Inflammatory macrophage (primary cell): ENCODE measurements at regions not wholly inside any gene's neighbourhood (a gene's known extent, or its start where the extent isn't known, plus 50 kb on each side); places are given as distances from the start of the nearest gene placed in this dataset.
"Not testable (repeated sequence)": the region's sequence is repeated elsewhere in the genome, so short reads cannot be mapped to it uniquely, and the experiment has no call there.

ENCODE experiments used
- DNase-seq, 2 donors: peaks; one replicate each; pipeline ENCODE4 v3.0.0-alpha.2; 2020 to 2022

DNA sequence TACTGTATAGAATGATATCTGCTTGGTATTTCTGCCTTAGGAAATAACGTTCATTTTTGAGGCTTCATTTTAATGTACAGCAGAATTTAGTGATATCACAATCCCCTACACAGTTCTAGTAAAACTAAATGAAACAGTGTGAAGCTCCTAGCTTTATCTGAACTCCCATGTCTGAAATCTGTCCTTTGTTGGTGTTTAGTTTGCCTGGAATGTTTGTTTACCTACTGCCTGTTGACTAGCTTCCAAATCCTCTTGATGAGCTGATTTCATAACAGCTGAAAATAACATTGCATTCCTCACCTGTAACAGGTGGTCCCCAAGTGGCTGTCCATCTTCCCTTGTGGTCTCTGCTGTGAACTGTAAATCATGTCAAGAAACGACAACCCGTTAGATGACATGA lies 629.1 kb downstream of the TTLL7 start:
- DNase-seq = not testable (repeated sequence)

DNA sequence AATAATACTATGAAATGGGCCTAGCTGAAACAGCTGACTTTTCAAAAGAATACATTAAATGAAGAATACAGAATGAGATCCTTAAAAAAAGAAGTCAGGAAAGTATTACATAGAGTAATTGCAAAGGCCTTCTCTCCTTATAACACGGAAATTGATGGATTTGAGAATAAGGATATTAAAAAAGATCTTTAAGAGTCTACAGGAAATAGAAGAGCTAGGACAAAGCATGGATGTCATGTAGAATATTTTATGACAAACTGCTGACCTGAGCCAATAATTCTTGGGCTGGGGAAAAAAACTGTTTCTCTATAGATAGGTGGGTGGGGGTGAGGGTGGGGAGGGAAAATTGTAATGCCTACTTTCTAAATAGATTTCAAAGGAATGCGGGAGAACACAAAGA lies 633.6 kb downstream of the TTLL7 start:
- not testable (repeated sequence) for DNase-seq

DNA sequence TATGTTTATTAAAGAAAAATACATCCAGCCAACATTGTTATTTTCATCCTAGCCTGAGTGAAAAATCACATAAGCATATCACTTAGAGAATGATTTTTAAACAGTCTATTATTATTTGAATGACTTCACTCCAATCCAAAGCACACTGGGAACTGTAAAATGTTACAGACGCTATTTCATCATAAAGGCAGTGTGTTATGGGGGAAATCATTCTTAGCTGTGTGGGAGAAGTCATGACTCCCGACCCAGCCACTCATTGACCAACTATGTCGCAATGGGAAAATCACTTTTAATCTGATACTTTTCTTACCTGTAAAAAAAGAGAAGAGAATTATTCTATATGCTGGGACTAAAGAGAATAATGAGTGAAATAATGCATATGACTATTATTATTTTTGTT lies 653.6 kb downstream of the TTLL7 start:
- not testable (repeated sequence) for DNase-seq

DNA sequence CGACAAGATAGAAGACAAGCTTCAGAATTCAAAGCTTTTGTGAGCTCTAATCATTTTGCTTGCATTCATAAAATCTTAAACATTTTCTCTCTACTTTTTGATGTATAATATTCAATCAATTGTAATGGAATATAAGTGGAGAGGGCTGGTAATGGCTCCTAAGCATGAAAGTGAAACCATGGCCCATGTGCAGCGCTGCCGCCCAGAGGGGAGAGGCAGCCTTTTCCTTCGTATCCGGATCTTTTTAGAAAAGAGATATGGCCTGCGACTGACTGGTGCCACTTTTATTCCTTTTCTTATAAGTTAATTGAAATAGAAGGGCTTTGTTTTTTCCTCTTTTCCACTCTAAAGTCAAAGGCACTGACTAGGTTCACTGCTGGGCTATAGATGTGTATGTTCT lies 655.2 kb downstream of the TTLL7 start:
- not testable (repeated sequence) for DNase-seq

DNA sequence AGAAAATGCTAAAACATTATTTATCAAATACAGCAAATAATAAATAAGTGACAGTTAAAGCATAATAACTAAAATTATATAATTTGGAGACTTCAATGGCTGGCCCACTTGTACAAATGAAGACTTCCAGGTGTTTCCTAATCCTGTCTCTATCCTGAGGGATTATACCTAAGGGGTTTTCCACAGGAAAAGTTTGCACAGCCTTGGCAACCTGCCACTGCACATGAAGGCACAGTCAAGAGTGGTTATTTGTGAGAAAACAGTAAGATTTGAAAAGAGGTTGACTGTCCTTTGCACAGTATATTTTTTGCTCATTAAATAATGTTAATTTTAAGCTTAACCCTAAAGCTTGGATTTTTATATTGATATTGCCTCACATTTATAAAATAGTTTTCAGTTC lies 655.9 kb downstream of the TTLL7 start:
- DNase-seq = not testable (repeated sequence)

DNA sequence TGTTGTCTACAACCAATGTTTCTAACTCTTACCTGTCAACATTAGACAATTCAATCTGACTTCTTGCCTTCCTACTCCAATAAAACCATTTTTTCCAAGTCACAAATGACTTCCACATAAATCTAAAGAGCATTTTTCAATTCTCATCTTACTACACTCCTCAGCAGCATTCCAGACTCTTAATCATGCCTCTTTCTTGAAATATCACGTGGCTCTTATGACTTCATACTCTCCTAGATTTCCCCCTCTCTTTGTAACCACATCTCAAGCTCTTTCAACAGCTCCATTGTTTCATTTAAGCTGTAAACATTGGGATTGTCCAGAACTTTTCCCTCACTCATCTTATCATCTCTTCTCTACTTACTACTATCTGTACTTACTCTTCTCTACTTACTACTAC lies 666.6 kb downstream of the TTLL7 start:
- not testable (repeated sequence) for DNase-seq

DNA sequence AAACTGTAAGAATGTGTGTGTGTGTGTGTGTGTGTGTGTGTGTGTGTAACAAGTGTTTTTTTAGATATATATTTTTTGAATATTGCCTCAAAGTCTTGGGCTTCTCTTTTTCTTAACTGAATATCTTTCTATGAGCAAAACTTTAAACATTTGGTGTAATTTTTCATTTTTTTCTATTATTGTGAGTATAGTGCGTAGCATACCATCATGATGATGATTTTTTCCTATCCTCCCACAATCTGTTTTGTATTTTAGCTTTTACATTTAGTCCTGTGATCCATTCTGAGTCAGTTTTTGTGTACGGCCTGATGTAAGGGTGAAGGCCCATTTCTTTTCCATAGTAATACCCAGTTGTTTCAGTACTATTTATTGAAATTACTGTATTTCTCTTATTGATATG lies 680.6 kb downstream of the TTLL7 start:
- no peak for DNase-seq

DNA sequence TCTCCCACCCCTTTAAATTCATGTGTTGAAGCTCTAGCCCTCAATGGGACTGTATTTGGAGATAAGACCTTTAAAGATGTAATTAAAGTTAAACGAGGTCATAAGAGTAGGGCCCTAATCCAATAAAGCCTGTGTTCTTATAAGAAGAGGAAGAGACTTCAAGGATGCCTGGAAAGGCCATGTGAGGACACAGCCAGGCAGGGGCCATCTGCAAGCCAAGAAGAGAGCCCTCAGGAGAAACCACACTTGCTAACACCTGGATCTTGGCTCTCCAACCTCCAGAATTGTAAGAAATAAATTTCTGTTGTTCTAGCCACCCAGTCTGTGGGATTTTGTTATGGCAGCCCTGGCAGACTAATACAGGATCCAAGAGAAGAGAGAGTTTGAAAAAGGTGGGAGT lies 683.5 kb downstream of the TTLL7 start:
- DNase-seq = not testable (repeated sequence)

DNA sequence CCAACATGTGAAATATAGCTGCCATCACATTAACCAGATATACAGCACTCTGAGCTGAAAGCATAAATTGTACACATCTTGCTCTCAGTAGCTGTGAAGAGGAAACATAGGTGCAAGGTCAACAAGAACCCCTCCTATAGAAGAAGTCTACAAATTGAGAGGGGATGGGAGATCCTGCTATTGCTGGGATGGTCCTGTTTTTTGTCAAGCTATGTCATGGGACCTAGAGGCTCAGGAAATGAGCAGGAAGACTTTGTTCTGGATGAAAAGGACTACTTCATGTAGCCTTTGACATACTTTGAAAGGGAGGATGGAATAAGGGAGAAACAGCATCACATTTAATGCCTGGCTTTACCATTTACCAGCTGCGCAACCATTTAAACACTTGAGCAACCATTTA lies 688.8 kb downstream of the TTLL7 start:
- not testable (repeated sequence) for DNase-seq

DNA sequence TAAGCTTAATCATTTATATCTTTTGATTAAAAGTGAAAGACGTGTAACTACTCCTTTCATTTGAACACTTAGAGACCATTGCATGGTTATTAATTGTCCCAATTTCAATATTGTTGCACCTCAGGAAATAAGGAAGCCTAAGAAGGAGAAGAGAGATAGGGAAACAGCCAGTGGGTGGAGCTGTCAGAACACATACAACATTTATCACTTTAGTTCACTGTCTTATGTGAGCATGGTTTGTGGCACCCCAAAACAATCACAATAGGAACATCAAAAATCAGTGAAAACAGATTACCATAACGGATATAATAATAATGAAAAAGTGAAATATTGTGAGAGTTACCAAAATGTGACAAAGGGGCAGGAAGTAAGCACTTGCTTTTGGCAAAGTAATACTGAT lies 689.9 kb downstream of the TTLL7 start:
- DNase-seq = not testable (repeated sequence)

DNA sequence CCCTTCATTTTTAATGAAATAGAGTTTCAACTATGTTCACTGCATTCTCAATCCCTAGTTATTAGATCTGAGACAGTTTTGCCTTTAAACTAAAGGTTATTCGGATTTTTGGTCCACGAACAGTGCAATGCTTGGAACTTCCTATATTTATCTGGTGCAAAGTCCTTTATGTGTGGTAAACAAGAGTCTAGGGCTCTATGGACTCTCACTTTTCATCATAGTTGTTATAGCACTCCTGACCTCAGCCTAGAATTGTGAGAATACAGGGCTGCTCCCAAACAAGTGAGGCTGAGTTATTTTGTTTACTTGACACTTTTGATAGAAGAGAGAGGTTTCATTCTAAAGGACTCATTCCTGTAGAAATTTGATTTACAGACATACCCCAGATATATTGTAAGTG lies 692.1 kb downstream of the TTLL7 start:
- not testable (repeated sequence) for DNase-seq

DNA sequence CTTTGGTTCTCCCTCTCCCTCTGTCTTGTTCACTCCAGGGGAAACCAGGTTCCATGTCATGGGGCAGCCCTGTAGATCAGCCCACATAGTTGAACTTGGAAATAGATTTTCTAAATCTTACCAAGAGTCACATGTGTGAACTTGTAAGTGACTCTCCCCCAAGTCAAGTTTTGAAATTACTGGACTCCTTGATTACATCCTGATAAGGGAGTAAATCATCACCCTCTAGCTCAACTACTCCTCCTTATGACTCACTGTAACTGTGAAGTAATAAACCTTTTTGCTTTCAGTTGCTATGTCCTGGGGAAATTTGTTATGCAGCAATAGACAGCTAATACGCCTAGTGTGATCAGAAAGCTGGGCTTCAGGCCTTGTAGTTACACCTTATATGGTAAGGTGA lies 703.3 kb downstream of the TTLL7 start:
- DNase-seq = not testable (repeated sequence)

DNA sequence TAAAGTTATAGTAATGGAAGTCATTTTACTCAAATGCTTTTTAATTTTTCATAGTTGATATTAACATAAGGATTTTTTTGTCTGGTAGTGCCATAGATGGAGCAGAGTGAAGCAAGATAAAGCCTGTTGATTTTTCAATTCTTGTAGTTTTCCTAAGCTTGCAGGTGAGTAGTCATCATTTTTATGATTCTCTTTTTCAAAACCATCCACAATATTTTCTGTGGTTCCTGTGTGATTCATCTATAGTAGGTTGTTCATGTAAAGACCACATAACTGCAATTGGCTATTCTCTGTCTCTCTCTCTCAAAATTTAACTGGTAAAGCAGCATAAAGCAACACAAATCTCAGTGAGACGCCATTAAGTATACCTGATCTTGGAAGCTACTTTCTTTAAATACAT lies 711.5 kb downstream of the TTLL7 start:
- not testable (repeated sequence) for DNase-seq

DNA sequence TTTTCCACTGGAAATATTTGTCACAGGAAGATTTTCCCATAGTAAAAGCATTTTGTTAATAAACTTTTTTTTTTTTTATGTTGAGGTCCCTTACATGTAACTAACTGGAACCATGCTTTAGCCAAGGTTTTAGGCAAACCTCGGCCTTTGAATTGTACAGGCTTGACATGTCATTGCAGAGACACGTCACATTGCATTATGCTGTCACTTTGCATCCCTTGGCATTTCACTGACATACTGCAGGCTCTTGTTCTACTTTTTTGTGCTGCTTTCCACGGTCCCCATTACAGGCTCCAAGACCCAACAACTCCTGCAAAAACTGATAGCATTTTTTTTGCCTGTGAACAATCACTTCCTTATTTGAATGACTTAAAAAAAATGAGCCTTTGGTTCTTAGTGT lies 724.3 kb downstream of the TTLL7 start:
- not testable (repeated sequence) for DNase-seq

DNA sequence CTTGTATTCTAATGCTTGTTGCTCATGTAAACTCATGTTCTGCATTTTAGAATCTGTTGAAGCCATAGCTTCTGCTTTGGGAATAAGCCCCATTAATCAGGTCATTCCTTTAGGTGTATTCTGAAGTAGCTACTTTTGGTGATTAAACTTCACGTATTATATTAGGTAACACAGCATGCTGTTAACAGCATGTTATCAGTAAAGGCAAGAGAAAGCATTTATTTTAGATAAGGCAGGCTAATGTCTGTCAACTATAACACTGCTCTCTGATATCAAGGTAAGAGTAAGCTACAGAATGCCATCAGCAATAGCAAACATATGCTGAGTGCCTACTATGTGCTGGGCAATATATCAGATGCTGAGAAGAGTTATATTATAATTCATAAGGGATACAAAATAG lies 726.4 kb downstream of the TTLL7 start:
- DNase-seq = not testable (repeated sequence)

DNA sequence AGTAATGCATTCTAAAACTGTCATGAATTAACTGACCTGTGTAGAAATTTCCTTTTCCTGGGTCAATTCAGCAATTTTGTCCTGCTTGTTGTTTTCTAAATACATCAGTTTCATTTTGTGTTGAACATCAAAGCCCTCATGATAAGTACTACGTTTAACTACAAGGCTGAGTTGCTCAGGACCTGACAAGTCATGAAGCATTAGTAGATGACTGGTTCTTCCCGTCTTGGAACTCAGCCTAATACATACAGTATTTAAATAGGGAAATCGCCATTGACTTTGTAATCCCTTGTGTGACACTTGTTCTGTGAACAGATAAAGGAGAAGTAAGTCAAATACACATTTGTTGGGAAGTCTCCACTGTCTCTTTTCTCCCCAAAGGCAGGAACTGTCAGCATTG lies 727.1 kb downstream of the TTLL7 start:
- DNase-seq = not testable (repeated sequence)

DNA sequence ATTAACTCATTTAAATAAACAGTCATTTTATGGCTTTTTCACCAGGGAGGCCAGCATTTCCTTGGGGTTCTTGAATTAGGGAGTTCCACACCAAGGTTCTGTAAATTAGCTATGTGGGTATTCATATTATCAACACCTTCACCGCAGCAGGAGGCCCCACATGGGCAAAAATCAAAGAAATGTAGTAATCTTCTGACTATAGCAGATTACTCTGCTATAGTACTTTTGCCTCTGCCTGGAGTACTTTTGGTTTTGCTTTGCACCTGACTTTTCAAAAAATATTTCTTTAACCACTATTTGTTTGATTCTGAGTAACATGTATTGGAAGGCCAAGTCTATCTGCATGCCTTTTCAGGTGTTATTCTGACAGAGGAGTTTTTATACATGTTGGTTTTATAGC lies 728.1 kb downstream of the TTLL7 start:
- not testable (repeated sequence) for DNase-seq

DNA sequence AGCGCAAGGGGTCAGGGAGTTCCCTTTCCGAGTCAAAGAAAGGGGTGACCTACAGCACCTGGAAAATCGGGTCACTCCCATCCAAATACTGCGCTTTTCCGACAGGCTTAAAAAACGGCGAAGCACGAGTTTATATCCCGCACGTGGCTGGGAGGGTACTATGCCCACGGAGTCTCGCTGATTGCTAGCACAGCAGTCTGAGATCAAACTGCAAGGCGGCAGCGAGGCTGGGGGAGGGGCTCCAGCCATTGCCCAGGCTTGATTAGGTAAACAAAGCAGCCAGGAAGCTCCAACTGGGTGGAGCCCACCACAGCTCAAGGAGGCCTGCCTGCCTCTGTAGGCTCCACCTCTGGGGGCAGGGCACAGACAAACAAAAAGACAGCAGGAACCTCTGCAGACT lies 735.1 kb downstream of the TTLL7 start:
- not testable (repeated sequence) for DNase-seq

DNA sequence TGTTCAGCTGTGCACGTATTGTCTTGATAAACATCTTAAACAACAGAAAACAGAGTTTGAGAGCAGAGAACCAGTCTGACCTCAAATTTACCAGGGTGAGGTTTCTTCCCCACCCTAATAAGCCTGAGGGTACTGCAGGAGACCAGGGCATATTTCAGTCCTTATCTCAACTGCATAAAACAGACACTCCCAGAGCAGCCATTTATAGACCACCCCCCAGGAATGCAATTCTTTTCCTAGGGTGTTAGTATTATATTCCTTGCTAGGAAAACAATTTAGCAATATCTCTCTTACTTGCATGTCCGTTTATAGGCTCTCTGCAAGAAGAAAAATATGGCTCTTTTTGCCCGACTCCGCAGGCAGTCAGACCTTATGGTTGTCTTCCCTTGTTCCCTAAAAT lies 747.2 kb downstream of the TTLL7 start:
- not testable (repeated sequence) for DNase-seq

DNA sequence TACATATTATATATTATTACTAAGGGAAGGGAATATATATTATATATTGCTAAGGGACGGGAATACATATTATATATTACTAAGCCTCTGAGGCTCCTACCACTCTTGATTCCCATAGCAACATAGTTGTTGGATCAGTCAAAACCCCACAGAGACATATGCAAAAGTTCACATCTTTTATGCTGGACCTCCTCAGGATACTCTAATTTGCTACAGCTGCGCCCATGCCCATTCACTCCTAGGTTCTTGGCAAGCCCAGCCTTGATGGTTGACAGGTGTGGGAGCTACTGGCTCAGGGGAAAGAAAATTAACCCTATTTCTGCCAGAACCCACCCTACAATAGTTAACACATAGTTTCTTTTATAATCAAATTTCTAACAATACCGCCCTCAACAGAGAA lies 752.2 kb downstream of the TTLL7 start:
- not testable (repeated sequence) for DNase-seq

DNA sequence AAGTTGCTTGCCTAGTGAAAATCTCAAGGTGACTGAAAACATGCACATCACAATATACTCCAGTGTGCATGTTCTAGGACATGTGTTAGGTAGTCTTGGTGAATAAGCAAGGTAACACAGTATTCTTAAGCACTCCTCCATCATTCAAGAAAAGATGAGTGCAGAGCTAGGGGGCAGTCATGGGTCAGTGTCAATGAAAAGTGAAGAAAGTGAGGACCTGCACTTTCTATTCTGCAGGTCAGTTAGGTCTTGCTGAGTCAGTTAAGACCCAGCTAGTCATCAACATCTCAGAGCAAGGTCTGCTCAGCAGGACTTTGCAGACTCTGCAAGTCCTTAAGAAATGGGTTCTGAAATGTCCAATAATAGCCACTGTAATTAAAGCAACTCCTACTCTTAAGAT lies 754.1 kb downstream of the TTLL7 start:
- not testable (repeated sequence) for DNase-seq

DNA sequence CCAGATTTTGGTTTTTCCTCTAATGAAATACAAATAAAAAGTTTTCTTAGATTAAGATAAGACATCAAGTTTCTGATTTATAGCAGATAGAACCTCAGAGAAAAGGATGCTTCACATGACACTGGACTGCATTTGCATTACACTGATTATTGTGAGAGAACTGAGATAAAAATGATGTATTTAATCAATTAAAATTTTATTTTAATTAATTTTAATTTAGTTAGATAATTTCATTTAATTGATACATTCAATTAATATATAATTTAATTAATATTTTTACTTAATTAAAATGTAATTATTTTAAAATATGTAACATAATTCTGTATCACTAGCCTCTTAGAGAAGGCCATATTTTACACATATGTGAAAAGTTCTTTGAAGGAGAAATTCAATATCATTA lies 759.4 kb downstream of the TTLL7 start:
- not testable (repeated sequence) for DNase-seq

DNA sequence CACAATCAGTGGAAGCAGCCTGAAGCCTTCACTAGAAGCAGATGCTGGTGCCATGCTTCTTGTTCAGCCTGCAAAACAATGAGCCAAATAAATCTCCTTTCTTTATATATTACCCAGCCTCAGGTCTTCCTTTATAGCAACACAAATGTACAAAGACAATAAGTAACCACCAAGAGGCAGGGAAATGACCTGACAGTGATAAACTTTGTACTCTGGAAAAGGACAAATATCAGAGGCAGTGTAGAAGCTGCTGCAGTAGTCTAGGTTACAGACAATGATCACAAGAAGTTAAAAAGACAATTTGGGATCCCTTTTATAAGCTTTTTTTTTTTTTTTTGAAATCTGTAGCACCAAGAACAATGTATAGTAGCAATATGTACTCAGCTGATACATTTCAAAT lies 760.3 kb downstream of the TTLL7 start:
- not testable (repeated sequence) for DNase-seq

DNA sequence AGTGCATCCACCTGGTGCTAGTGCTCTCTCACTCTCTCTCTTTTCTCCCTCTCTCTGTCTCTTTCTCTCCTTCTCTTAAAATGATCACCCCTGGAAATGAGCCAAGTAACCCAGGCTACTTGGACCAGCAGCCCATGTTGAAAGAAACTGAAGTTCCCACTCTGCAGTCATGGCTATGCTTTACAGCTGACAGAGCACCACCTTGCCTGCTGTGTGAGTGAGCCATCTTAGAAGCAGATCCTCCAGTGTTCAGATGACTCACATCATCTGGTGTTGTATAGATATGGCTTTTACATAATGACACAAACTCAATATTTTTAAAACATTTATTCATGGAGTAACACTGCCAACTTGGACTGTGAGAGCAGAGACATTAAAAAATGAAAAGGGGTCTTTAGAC lies 779.1 kb downstream of the TTLL7 start:
- DNase-seq = not testable (repeated sequence)

DNA sequence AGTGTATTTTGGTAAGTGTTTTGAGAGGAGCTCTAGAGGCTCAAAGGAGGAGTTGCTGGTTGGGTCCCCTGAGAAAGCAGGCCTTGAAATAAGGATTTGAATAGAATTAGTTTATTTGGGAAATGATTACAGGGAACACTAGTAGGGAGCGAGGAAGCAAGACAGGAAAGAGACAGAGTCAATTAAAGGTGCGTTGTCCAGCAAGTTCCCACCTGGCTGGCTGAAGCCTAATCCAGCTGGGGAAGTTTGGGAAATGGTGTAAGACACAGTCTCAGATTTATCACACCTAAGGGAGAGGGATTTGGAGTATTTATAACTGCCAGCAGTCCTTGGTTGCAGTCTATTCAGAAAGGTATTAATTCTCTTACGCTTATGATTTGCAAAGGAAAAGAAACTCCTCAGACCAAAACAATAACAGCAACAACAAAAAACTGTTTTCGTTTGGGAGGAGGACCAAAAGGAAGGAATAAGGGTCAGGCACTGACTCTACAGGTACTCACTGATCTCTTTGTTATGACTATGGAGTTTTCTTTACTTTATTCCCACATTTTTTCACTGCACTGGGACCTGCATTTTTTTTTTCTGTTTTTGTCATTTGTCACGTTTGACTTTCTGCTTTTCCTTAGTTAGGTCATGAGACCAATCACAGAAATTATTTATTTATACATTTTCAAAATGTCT lies 780.8 kb downstream of the TTLL7 start:
- DNase-seq = not testable (repeated sequence)
